NCI-H446 treated with DMSO at 0.1 percent for 48 hours (cell line): ENCODE measurements at regions not wholly inside any gene's neighbourhood (a gene's known extent, or its start where the extent isn't known, plus 50 kb on each side); places are given as distances from the start of the nearest gene placed in this dataset.

Source experiments
- DNase-seq: peaks from one replicate; lab custom pipeline; 2025; lab: John Stamatoyannopoulos, UW

DNA sequence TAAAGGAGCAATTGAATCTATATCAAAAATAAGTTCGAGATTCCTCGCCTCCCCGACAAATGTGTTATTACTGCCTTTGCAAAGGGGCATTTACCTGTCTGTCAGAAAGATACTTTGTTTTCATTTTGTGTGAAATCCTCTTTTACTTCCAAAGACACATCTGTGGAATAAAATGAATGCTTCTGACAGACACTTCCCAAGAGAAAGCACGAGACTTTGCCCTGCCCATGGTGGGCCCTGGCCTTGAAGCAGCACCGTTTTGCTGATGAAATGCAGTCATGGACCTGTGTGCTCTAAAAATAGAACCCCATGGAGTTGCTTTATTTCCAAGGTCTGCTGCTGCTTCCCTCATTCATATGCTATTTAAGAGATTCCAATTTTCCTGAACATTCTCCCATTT is 85.9 kb upstream of the USP47 start:
- no peak for DNase-seq

DNA sequence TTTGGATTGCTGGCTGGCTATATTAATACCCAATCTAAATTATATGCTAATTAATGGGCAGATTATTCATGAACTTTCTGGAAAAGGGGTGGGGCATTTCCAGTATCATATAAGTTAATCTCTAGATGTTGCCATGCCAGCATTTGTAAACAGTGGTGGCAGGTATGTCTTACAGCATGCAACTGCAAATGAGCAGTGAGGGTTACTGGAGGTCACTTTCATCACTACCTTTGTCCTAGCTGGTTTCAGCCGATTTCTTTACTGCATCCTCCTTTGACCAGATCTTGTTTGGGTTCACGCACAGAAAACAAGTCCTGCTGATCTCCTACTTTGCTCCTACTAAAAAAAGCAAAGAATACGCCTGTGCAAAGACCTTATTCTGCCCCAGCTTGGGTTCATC is 89.1 kb upstream of the USP47 start:
- DNase-seq: no peak

DNA sequence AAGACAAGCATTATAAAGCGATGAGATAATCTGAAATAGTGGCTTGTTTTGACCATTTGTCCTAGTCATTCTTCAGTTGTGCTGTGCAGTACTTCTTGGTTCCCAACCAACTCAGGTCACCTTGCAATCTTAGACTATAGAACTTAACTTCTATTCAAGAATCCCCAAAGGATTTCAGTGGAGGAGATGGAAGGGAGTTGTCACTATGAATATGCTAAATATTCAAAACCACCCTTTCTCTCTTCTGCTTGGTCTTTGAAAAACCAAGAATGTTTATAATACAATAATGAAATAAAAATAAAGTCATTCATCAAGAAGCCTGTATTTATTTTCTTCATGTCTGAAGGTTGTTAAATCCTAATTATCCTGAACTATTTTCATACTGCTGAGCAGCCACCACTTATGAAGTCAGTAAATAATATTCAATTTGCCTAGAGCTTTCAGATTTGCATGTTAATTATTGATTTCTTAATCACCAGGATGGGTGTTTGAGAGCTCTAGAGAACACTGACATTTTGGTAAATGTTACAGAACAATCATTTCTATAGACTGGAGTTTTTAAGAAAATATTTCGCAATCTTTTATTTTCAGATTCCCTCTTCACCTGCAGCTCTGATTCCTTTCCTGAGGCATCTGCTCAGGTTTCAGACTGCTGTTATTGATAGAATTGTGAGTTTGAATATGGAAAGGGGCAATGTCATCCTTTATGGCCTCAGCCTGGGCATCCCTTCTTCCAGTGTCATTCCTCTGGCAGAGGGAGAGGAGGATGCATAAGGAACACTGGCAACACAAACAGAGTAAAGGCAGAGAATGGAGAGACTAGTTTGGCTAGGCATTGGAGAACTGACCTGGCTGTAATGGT is 91.5 kb upstream of the USP47 start:
- DNase-seq: no peak

DNA sequence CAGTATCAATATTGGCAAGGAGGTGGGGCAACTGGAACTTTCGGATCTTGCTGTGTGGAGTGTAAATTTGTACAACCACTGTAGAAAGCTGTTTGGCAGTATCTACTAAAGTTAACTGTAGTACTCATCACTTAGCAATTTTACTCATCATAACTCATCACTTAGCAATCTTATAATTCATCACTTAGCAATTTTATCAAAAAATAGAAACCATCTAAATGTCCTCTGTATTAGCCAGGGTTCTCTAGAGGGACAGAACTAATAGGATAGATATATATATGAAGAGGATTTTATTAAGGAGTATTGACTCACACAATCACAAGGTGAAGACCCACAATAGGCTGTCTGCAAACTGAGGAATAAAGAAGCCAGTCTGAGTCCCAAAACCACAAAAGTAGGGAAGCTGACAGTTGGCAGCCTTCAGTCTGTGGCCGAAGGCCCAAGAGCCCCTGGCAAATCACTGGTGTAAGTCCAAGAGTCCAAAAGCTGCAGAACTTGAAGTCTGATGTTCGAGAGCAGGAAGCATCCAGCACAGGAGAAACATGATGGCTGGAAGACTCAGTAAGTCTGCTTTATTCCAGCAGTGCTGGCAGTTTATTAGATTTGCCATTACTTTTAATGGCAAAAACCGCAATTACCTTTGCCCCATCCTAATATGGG is 92.9 kb upstream of the USP47 start:
- DNase-seq: no peak

DNA sequence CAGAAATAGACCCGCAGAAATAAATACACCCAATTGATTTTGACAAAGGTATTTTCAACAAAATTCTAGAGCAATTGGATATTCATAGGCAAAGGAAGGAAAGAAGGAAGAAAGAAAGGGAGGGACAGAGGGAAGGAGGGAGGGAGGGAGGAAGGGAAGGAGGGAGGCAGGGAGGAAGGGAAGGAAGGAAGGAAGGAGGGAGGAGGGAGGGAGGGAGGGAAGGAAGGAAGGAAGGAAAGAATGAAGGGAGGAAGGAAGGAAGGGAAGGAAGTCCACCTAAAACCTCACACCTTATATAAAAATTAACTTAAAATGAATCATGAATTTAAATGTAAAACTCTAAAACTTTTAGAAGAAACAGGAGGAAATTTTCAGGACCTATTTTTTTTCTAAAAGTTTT is 94.2 kb upstream of the USP47 start:
- DNase-seq: no peak

DNA sequence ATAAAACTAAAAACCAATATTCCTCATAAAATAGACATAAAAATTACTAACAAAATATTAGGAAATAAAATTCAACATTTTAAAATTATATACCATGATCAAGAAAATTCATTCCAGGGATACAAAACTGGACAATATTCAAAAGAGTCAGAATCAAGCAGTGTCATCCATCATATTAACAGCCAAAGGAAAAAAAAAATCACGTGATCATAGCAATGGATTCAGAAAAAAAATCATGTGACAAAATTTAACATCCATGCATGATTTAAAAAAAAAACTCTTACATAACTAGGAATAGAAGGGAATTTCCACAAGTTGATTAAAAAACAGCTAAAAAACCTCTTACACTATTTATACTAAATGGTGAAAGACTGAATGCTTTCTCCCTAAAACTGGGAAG is 95.3 kb upstream of the USP47 start:
- no peak for DNase-seq

DNA sequence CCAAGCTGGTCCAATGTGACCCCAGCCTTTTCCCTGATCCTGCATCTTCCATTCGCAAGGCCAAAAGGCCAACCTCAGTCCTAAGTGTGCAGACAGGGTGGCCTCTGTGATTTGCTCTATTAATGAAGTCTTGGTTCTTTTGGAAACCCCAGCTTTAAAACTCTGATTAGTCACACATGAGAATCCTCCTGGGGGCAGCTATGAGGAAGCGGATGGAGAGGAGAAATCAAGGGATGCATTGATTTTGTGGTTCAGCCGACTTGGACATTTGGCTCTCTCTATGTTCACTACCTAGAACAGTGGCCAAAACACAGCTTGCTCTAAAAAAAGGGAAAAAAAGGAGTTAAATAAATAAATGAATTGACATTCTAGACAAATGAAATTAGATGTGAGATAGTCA is 98.6 kb upstream of the USP47 start:
- no peak for DNase-seq

DNA sequence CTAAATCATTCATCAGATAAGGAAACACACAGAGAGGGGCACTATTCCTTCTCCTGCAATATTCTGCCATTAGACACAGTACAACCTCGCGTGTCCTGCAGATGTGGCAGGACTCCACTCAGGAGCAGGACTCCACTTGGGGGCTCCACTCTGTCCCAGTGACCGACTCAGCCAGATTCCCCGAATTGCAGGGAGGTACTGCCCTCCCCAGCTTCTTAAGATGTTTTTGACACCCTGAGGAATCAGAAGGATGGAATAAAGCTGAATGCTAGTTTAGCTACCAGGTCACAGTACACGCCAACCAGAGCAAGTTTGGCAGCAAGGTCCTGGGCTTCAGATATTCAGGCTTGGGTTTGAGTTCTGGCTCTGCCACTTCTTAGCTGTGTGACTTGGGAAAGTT is 99.3 kb upstream of the USP47 start:
- no peak for DNase-seq

DNA sequence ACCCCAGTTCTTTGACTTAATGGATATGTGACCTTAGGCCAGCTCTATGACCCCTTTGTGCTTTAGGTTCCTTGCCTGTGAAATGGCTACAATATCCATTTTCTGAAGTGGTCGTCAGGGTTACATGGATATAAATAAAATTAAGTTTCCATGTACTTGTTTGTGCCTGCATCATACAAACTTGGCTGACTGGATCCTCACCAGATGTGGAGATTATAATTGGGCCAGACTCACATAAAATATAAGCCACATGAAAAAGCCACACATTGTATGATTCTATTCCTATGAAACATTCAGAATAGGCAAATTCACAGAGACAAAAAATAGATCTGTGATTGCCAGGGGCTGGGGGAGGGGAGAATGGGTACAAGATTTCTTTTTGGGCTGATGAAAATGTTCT is 100.9 kb upstream of the USP47 start:
- DNase-seq: no peak

DNA sequence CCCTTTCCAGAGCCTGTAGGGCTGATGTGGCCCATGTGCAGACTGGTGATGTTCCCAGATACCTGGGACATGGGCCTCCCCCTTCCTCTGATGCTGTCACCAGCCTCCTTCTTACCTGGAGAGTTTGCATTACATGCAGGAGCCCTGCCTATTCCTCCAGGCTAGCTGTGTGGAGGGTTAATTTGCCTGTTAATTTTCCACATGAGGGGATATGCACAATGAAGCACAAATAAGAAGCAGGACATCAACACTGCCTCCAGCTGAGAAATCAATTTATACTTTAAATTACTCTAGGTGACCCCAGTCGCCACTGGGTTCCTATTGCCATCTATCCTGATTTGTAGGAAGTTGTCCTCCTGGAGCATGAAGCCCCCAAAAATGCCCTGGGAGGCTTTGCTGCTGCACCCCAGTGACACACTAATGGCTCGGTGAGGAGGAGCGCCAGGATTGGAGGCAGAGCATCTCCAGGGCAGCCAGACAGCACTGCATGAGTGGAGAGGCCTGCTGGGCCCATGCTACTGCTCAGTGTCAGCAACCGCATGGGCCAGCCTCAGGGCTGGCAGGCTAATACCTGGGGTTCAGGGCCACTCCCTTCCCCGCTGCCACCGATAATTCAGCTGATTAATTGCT is 101.6 kb upstream of the USP47 start:
- DNase-seq: no peak

DNA sequence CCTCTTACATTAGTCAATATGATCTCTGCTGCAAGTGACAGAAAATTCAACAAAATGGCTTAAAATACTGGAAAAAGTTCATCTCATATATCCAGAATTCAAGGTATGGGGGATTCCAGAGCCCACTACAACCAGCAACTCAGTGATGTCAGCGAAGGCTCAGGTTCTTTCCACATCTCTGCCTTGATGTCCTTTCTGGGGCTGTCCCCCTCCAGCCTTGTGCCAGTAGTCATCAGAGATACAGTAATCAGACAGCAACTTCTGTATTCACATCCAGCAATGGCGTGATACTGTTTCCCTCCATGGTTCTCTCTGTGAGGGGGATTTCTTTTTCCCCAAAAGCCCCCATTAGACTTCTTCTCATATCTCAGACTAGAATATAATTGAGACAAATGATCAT is 103.4 kb upstream of the USP47 start:
- DNase-seq: no peak

DNA sequence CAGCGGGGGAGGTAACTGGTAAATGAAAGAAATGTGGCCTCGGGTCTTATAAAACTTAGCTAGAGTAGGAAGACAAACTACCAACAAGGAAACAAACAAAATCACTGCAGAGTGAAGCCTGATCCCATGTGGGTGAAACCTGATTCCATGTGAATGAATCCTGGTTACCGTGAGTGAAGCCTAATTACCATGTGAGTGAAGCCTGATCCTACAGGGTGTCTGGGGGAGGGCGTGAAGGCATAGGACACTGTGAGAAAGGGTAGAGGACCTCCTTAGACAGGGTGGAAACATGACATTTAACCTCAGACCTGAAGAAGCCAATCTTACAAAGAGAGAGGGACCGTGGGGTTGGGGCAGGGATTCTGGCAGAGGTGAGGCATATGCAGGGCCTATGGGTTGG is 106.2 kb upstream of the USP47 start:
- DNase-seq: no peak

DNA sequence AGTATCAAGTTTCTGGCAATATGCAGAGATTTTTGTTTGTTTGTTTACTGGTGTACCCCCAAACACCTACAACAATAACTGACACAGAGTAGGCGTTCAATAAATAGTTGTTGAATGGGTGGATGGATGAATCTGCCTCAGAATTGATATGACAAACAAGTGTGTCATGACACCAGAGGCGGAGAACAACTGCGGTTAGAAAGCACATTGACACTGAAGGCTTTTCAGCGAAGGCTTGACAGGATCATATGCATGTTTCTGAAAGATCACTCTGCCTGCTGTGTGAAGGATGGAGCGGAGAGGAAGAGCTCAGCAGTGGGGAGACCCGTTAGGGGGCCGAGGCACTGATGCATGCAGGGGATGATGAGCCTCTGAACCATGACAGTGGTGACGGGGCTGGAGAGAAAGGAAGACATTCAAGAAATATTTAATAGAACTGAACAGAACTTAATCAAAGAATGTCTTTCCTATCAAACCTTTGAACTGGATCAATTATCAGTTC is 108.5 kb upstream of the USP47 start:
- DNase-seq: no peak

DNA sequence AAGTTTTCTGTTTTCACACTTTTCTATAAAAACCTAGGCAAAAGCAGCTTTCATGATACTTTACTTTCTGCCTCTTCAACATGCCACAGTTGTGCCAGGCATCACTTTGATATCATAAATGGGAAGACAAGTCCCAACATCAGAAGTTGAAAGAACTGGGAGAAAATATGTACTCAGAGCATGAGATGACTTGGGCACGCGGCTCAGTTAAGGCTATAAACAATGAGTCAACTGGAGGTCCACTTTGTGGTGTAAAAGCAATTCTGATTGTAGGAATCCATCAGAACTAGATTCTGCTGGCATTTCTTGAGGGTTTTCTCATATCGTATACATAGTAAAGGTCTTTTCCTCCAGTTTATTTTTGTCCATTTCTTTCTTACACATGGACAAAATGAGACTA is 109.7 kb upstream of the USP47 start:
- no peak for DNase-seq

DNA sequence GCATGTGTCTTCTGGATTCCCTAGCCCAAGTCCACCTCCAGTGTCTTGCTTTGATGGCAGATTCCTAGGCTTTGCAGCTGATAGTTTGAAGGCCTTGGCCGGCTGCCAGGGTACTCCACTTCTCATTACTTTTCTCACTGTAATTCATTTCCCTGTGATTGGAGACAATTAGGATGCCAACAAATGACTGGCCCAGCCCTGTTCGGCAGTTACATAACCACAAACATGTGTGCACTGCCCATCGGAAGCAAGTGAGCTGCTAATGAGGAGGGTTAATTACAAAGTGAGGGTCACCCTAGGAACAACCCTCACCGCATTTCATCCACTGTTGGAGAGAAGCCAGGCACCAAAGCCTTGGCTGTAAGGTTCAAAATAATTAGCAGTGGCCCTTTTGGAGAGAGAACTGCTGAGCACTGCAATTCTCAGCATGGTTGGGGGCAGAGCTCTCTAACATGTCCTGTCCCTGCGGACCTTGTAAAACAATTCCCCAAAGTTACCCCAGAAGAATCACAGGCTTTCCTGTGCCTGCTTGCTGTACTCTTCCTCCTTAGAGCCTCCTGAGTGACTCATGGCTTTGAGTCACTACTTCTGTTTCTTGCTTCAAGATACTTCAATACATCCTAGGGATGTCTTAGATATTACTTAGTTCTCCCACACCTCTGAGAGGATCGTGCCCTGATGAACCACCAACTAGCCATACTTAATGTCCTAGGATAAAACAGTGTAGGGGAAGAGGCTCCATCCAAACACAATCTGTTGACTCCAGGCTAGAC is 109.7 kb upstream of the GALNT18 start:
- DNase-seq: peak; percentile 10

DNA sequence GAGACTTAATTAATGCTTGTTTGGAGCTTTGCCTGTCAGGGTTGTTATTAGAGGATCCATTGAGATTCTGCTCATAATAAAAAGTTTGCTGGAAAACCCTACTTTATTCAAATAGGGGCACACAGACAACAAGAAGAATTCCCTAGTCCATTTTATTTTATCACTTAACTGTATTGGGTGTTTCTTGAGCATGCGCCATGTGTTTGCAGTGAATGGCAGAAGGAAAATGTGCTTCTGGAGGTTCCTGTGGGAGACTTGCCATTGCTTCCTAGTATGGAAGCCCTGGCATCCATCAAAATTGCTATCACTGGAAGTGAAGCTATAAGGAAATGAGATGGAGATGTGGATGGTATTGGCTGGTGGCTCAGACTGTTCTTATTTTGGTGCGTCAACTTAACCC is 106.6 kb upstream of the GALNT18 start:
- no peak for DNase-seq

DNA sequence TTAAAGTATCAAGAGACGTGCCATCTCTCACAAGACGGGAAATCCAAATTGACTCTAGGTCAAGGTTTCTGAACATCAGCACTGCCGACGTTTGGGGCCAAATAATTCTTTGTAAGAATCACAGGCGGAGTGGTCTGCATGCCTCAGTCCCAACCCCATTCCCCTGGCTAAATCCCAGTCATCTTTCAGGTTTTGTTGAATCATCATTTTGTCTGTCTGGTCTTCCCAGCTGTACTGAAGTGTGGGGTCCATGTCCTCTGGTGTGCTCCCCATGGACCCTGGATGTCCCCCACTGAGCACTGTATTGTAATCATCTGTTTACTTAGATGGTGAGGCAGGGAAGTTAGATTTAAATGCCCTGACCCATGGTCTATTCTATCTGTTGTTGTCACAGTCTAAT is 103.6 kb upstream of the GALNT18 start:
- DNase-seq: no peak

DNA sequence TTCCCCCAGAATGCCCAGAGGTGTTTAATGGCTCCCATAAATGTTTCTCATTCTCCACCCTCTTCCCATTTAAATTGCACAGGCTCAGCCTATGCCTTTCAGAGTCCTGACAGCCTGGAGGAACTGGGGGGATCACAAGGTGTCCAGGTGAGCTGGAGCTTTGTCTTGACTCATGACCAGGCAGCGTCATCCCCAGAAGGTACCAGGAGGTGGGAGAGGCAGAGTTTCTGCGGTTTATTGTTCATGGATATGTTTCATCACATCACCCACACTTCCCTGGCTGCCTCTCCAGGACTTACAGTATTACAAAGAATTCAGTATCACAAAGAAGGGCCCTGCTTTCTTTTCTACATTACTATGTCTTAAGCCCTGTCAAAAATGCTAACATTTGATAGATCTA is 103.2 kb upstream of the GALNT18 start:
- DNase-seq: no peak

DNA sequence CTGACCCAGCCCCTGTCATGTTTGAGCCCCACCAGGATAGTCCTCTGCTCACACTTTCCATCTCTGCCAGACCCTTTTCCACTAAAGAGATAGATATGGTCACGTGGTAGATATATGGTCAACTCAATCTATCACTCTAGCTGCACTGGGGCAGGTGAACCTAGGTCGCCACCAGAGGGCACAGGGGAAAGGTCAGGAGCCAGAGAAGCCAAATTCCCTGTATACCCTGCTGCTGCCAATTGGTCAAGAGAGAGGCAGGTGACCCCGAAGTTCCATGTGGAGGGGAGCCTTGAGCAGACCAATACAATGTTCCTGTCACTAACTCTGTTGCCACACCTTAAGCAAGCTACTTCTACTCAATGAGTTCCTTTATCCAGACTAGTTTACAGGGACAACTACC is 101.1 kb upstream of the GALNT18 start:
- DNase-seq: no peak

DNA sequence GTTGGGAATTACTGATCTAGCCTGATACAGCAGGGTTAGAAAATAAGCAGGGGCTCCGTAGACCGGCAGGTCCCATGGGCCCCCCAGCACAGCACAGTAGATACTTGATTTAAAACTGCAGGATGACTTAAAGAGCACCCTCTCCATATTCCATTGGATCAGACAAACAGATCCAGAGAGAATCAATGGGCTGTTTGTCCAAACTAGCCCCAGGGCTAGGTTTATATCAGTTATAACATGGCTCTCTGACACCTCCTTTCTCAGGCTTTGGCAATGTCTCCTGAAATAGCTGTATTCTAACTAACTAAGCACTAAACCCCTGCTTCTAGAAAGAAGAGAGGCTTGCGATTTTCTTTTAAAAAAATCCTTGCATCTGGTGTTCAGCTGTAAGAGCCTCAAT is 100.4 kb upstream of the GALNT18 start:
- DNase-seq: no peak

DNA sequence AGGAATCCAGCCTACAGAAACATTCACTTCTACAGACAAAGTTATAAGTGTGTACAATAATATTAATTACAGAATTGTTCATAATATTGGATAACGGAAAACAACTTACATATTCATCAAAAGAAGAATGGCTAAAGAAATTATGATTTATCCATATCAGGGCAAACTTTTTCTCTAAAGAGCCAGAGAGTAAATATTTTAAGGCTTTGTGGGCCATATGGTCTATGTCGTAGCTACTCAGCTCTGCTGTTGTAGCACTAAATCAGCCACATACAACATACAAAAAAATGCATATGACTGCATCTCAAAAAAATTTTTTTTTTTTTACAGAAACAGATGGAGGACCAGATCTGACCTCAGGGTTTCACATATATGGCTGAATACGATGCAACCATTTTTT is 96.7 kb upstream of the GALNT18 start:
- DNase-seq: no peak

DNA sequence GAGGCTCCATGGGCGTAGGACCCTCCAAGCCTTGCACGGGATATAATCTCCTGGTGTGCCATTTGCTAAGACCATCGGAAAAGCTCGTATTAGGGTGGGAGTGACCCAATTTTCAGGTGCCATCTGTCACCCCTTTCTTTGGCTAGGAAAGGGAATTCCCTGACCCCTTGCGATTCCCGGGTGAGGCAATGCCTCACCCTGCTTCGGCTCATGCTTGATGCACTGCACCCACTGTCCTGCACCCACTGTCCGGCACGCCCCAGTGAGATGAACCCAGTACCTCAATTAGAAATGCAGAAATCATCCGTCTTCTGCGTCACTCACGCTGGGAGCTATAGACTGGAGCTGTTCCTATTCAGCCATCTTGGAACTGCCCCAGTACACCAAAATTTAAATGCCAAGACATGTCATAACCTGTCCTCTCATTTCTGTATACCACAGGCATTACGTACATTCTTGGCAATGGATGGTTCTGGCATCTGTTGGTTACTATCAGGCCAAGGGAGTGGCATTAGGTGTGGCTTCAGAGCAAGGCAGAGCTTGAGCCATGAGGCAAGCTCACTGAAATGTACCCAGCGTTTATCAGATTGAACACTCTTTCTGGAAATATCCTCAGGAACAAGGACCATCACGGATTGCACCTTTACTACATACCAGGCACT is 95.4 kb upstream of the GALNT18 start:
- no peak for DNase-seq
